H1 (cell line): ENCODE measurements at regions not wholly inside any gene's neighbourhood (a gene's known extent, or its start where the extent isn't known, plus 50 kb on each side); places are given as distances from the start of the nearest gene placed in this dataset.
"Not testable (repeated sequence)": the region's sequence is repeated elsewhere in the genome, so short reads cannot be mapped to it uniquely, and the experiment has no call there.

ENCODE experiments used
- CTCF ChIA-PET: fragments of 300-600 bp; sonication (Branson Sonifier 250); formaldehyde crosslinking; loops from one replicate; lab custom pipeline; 2021; ENCODE audit not compliant: partially characterized antibody; lab: Charles Lee
- POLR2A ChIA-PET: fragments of 300-600 bp; sonication (Branson Sonifier 250); formaldehyde crosslinking; loops from one replicate; lab custom pipeline; 2021; ENCODE audit warnings: inconsistent platforms; ENCODE audit not compliant: partially characterized antibody; lab: Charles Lee
- DNase-seq, 2 experiments: peaks; one replicate each; pipeline versions ENCODE4 v3.0.0 to v3.0.0-alpha.2; 2010 to 2022; ENCODE audit warnings: low spot score in 2 of 2, low read depth in 1 of 2, mixed read lengths in 1 of 2
- FAIRE-seq: peaks from 2 replicates; lab custom pipeline; 2011; peaks lifted over from hg19 to GRCh38; lab: Jason Lieb, UNC
- H2AFZ ChIP-seq: 2 replicates; pipeline ENCODE4 v1.8.1; 2012; ENCODE audit warnings: low read length, inconsistent platforms
- H2AK5ac ChIP-seq: 2 replicates; pipeline ENCODE4 v1.6.1; 2013; ENCODE audit warnings: low read depth, low read length
- H2BK120ac ChIP-seq: replicated peaks from 2 replicates; pipeline ENCODE3; 2013; ENCODE audit warnings: low read depth, low read length, inconsistent platforms
- H2BK12ac ChIP-seq: 2 replicates; pipeline ENCODE4 v1.6.1; 2013; ENCODE audit warnings: low read depth, low read length
- H2BK15ac ChIP-seq: 2 replicates; pipeline ENCODE4 v1.6.1; 2013; ENCODE audit warnings: low read length
- H2BK20ac ChIP-seq: 2 replicates; pipeline ENCODE4 v1.6.1; 2013; ENCODE audit warnings: low read length
- H2BK5ac ChIP-seq: 2 replicates; pipeline ENCODE4 v1.6.1; 2013; ENCODE audit warnings: low read depth, low read length
- H3K14ac ChIP-seq: 2 replicates; pipeline ENCODE4 v1.6.1; 2013; ENCODE audit warnings: inconsistent platforms; ENCODE audit not compliant: insufficient read length
- H3K18ac ChIP-seq: 2 replicates; pipeline ENCODE4 v1.6.1; 2013; ENCODE audit warnings: low read length; ENCODE audit errors: extremely low read depth
- H3K23ac ChIP-seq: 2 replicates; pipeline ENCODE4 v1.6.1; 2013; ENCODE audit warnings: inconsistent platforms; ENCODE audit not compliant: insufficient read length
- H3K23me2 ChIP-seq: 2 replicates; pipeline ENCODE4 v1.6.1; 2013; ENCODE audit warnings: low read depth, low read length
- H3K27ac ChIP-seq: 2 replicates; pipeline ENCODE4 v1.6.1; 2011; ENCODE audit warnings: low read depth, low read length, inconsistent platforms
- H3K27me3 ChIP-seq, 4 experiments: replicated peaks in 1 of 4; 1 replicate in 1 of 4; 2 replicates in 3 of 4; pipeline versions ENCODE4 v1.6.1 to v1.8.1; 2011 to 2013; ENCODE audit warnings: low read length in 3 of 4, mild to moderate bottlenecking in 3 of 4, inconsistent platforms in 2 of 4, mixed read lengths in 2 of 4, moderate library complexity in 1 of 4; ENCODE audit not compliant: control insufficient read depth in 3 of 4, insufficient read depth in 3 of 4; ENCODE audit errors: extremely low read depth in 1 of 4
- H3K36me3 ChIP-seq, 4 experiments: 2 replicates each; pipeline versions ENCODE4 v1.6.1 to v1.8.1; 2011 to 2013; ENCODE audit warnings: mild to moderate bottlenecking in 4 of 4, low read length in 3 of 4, moderate library complexity in 2 of 4, control low read depth in 1 of 4, inconsistent platforms in 1 of 4; ENCODE audit not compliant: insufficient read depth in 4 of 4, control insufficient read depth in 2 of 4
- H3K4ac ChIP-seq: replicated peaks from 2 replicates; pipeline ENCODE3; 2013; ENCODE audit warnings: low read length, low read depth, mixed read lengths, inconsistent platforms; ENCODE audit not compliant: insufficient read length
- H3K4me1 ChIP-seq, 4 experiments: replicated peaks in 1 of 4; 1 replicate in 1 of 4; 2 replicates in 3 of 4; pipeline versions ENCODE4 v1.6.1 to v1.8.1; 2011 to 2013; ENCODE audit warnings: low read length in 3 of 4, inconsistent platforms in 2 of 4, mixed read lengths in 1 of 4; ENCODE audit not compliant: insufficient read depth in 4 of 4, control insufficient read depth in 3 of 4
- H3K4me2 ChIP-seq, 2 experiments: 2 replicates each; pipeline versions ENCODE4 v1.6.1 to v1.8.1; 2011 to 2013; ENCODE audit warnings: low read depth in 2 of 2, low read length in 2 of 2, control low read depth in 1 of 2, inconsistent platforms in 1 of 2, mild to moderate bottlenecking in 1 of 2; ENCODE audit not compliant: insufficient read depth in 1 of 2
- H3K4me3 ChIP-seq, 4 experiments: fragments of 200-600, 300-600 bp in 1 of 4; sonication (generic), shearing (Covaris generic), sonication (Bioruptor Twin) in 1 of 4; 2 replicates each; pipeline versions ENCODE4 v1.5.1 to v1.8.1; 2011 to 2016; ENCODE audit warnings: low read length in 4 of 4, low read depth in 3 of 4, control low read depth in 2 of 4, inconsistent platforms in 2 of 4, mild to moderate bottlenecking in 2 of 4, mixed read lengths in 1 of 4, moderate library complexity in 1 of 4; ENCODE audit not compliant: insufficient read depth in 2 of 4; ENCODE audit errors: extremely low read depth in 1 of 4
- H3K56ac ChIP-seq: replicated peaks from 2 replicates; pipeline ENCODE3; 2013; ENCODE audit warnings: low read depth, mild to moderate bottlenecking, mixed read lengths, low read length, inconsistent platforms; ENCODE audit not compliant: insufficient read length
- H3K79me1 ChIP-seq: 2 replicates; pipeline ENCODE4 v1.6.1; 2013; ENCODE audit warnings: low read depth, low read length, control low read depth
- H3K79me2 ChIP-seq, 2 experiments: 2 replicates each; pipeline versions ENCODE4 v1.6.1 to v1.8.1; 2012 to 2013; ENCODE audit warnings: low read length in 2 of 2, mild to moderate bottlenecking in 2 of 2, inconsistent platforms in 1 of 2; ENCODE audit not compliant: insufficient read depth in 2 of 2, control insufficient read depth in 1 of 2
- H3K9ac ChIP-seq, 4 experiments: replicated peaks in 1 of 4; 1 replicate in 1 of 4; 2 replicates in 3 of 4; pipeline versions ENCODE4 v1.6.1 to v1.8.1; 2011 to 2013; ENCODE audit warnings: low read depth in 3 of 4, low read length in 3 of 4, control low read depth in 2 of 4, mild to moderate bottlenecking in 2 of 4, moderate library complexity in 2 of 4, inconsistent platforms in 1 of 4; ENCODE audit errors: extremely low read depth in 1 of 4
- H3K9me3 ChIP-seq, 2 experiments: 2 replicates each; pipeline versions ENCODE4 v1.6.1 to v1.8.1; 2012 to 2013; ENCODE audit warnings: mild to moderate bottlenecking in 2 of 2, moderate library complexity in 2 of 2, control low read depth in 1 of 2, inconsistent platforms in 1 of 2, low read depth in 1 of 2, low read length in 1 of 2, mixed read lengths in 1 of 2; ENCODE audit not compliant: insufficient read depth in 2 of 2
- H4K20me1 ChIP-seq, 2 experiments: replicated peaks in 1 of 2; 2 replicates each; pipeline versions ENCODE3 to v1.8.1; 2011 to 2013; ENCODE audit warnings: inconsistent platforms in 2 of 2, low read length in 2 of 2, mild to moderate bottlenecking in 1 of 2; ENCODE audit not compliant: insufficient read depth in 2 of 2, control insufficient read depth in 1 of 2
- H4K5ac ChIP-seq: 2 replicates; pipeline ENCODE4 v1.6.1; 2013; ENCODE audit warnings: low read length, low read depth, mixed read lengths, inconsistent platforms; ENCODE audit not compliant: insufficient read length
- H4K8ac ChIP-seq: 2 replicates; pipeline ENCODE4 v1.8.0; 2013; ENCODE audit warnings: mild to moderate bottlenecking, moderate library complexity, low read length, inconsistent platforms; ENCODE audit not compliant: insufficient read depth; ENCODE audit errors: extremely low read depth
- H4K91ac ChIP-seq: replicated peaks from 2 replicates; pipeline ENCODE3; 2013; ENCODE audit warnings: low read length, mixed read lengths, inconsistent platforms; ENCODE audit not compliant: insufficient read length

DNA sequence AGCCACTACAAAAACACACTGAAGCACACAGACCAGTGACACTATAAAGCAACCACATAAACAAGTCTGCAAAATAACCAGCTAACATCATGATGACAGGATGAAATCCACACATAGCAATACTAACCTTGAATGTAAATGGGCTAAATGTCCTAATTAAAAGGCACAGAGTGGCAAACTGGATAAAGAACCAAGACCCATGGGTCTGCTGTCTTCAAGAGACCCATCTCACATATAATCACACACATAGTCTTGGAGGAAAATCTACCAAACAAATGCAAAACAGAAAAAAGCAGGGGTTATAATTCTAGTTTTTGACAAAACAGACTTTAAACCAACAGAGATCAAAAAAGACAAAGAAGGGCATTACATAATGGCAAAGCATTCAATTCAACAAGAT lies 144.4 kb downstream of the GASK1B start:
- H3K4me1 ChIP-seq, H3K36me3 ChIP-seq, H2BK15ac ChIP-seq, H3K4ac ChIP-seq, H2BK20ac ChIP-seq, H3K4me3 ChIP-seq, H2AFZ ChIP-seq, H2BK5ac ChIP-seq, POLR2A ChIA-PET, H3K9ac ChIP-seq, H3K79me1 ChIP-seq, H4K8ac ChIP-seq, FAIRE-seq, H3K27me3 ChIP-seq, H4K91ac ChIP-seq, DNase-seq, H2BK12ac ChIP-seq, H3K56ac ChIP-seq, H3K27ac ChIP-seq, H3K18ac ChIP-seq, H3K23me2 ChIP-seq, H3K14ac ChIP-seq, H4K20me1 ChIP-seq, H3K9me3 ChIP-seq, H2AK5ac ChIP-seq, H4K5ac ChIP-seq, H2BK120ac ChIP-seq, H3K4me2 ChIP-seq, H3K23ac ChIP-seq, H3K79me2 ChIP-seq: not testable (repeated sequence)
- CTCF ChIA-PET: interaction anchor here (1.5 kb wide), 1 partner anchor 141 kb away, joined by 3 read pairs; no protein-coding TSS in a partner anchor
